HG03575 (cell line): ENCODE measurements at regions not wholly inside any gene's neighbourhood (a gene's known extent, or its start where the extent isn't known, plus 50 kb on each side); places are given as distances from the start of the nearest gene placed in this dataset.
"Not testable (repeated sequence)": the region's sequence is repeated elsewhere in the genome, so short reads cannot be mapped to it uniquely, and the experiment has no call there.

Experiments
- ATAC-seq: cut with Tn5 transposase; IDR thresholded peaks from one replicate; pipeline ENCODE4 v1.9.1; 2021; ENCODE audit not compliant: unreplicated experiment, insufficient number of reproducible peaks, low FRiP score; ENCODE audit errors: extremely low read depth

DNA sequence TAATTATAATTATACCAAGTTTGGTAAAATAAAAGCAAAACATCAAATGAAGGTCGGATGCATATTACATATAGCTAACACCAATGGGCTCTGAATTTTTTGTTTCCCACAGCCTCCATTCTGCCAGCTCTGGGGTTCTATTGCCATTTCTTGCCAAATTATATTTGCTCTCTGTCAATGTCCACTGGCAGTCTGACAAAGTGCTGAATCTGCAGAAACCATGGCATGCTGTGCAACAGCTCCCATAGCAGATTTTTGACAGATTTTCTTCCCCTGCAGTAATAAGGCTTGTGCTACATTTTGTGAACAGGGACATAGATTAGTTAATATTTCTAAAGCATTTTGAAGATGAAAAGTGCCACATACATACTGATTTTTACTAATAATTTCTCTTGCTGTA lies 1102.1 kb downstream of the DIAPH3 start:
- ATAC-seq = no peak

DNA sequence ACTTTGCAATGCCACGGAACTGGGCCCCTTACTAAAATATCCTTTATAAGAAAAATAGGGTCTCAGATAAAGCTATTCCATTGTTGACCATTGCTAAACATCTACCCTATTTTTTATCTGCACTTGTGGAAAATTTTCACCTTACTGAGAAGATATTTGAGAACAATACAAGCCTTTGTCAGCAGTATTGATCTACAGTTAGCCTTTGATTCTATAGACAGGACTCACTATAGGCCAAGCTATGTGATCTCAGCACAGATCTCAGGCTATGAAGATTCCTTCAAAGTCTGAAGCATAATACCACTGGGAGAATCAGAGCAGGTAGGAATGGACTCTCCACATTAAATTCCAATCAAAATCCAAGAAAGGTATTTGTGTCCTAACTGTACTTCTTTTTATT lies 1099.7 kb downstream of the DIAPH3 start:
- ATAC-seq = no peak

DNA sequence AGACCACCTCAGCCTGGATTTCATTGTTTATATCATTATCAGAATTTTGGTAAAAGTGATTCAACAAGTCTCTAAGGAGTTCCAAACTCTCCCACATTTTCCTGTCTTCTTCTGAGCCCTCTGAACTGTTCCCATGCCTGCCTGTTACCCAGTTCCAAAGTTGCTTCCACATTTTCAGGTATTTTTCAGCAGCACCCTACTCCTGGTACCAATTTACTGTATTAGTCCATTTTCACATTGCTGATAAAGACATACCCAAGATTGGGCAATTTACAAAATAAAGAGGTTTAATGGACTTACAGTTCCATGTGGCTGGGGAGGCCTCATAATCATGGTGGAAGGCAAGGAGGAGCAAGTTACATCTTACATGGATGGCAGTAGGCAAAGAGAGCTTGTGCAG lies 1087.3 kb downstream of the DIAPH3 start:
- ATAC-seq = not testable (repeated sequence)

DNA sequence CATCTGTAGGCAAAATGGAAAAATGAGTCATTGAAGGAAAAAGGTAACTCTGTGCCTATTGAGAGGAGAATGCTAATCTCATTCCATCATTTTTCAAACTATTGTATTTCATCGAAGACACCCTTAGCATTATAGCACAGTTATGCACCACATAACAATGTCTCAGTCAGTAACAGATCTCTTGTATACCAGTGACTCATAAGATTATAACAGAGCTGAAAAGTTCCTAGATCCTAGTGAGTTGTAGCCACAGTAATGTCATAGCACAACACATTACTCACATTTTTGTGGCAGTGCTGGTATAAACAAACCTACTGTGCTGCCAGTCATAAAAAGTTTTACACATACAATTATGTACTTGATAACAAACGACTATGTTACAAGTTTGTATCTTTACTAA lies 1077.6 kb downstream of the DIAPH3 start:
- no peak for ATAC-seq

DNA sequence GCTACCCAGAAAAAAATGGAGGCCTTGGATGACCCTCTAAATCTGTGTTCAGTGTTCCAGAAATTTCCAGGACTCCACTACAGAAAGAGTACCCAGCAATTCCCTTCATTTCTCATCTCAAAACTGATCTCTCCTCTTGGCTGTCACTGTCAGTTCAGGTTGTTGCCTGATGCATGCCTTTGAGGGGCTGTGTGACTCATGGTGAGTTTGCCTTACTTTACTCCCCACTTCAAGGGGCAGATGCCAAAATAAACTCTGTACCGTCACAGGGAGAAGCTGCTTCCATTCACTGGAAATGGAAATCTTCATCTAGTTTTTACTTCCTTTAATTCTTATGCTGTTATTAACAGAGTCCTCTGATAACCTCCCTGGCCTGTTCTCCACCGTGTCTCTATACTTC lies 1075.0 kb downstream of the DIAPH3 start:
- ATAC-seq = no peak

DNA sequence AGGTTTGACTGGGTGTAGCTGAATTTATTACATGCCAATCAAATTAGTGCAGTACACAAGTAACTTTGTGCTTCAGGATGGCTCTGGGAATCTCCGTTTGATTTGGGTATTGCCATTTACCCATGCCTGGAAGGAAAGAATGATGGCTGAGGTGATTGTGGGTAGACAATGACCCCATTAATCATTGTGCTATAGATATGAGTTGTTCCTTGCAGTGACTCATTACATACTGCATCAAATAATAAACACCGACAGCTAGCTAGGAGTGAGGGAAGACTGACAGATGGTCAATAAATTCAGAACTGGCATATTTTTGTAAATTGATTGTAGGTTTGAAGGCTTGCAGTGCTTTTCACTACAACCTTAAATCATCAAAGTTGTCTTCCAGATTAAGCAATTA lies 1069.5 kb downstream of the DIAPH3 start:
- ATAC-seq = no peak

DNA sequence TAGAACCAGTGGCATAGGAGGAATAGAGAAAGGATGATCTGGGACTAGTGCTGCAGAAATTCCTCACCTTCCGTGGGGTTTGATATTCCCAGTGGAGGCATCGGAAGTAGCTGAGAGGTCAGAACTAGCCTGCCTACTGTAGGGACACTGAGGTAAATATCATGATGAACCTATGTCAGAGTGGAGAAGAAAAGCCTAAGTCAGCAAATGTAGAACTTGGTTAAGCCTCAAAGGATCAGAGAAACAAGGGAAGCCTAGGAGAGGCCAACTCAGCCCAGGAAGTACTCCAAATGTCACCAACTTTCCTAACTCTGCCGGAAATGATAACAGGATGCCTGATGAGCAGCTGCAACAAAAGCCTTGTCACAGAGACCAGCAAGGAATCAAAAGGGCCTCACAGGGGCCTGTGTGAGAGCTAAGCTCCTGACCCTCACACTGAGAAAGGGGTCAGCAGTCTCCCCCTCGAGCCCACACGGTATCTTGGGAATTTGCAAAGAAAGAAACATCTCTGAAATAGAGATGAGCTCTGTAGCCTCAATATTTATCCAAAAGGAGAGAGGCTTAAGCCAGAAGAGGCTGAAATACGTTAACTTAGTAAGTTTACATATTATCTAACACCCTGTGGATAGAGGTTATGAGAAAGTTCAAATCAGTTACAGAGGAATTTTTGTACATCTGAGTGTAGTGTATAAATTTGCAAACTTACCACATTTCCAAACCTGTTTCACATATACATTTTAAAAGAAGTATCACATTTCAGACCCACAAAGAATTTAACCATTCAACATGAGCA lies 1064.3 kb downstream of the DIAPH3 start:
- no peak for ATAC-seq

DNA sequence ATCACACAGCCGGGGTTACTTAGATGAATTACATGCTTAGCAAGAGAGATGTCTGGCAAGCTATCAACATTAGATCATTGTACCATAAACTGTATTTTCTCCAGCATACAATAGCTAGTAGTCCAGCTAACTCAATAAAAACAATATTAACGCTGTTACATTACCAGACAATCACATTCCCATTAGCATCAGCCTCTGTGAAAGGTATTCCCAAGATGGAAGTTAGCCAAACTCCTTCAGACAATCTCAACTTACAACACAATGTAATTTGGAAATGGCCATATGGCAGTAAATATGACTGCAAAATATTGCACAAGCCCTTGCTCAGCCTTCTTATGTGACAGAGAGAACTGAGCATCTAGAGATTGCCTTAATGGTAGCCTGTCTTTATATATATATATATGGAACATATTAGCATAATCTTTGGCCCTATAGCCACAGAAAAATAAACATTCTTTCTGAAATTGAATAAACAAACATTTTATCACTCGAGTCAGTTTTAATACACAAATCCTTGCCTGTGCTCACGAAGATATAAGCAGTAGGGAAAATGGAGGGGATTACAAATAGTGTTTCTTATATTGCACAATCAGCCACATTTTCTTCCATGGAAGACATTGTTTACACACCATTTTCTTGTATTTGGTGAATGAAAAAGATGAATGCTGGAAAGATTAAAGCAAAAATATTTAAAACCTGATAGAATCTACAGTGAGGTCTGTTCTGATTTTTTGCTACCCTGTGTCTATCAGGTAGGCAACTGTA lies 1060.5 kb downstream of the DIAPH3 start:
- no peak for ATAC-seq

DNA sequence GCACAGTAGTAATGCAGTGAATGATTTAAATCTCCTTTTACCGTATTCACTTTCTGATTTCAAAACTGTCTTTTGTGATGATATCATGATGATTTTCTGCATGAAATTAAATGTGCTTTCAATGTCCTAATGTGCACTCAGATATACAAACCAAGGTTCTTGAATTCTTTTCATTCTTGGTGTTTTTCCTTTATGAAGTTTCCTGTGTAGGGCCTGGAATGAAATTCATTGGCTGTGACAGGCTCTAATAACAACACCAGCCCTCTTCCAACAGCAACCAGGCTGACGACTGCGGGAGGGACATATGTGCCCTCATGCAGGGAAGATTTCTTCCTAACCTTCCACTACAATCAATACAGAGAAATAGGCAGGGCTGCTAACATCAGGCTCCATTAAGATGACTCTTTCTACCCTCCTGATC lies 1052.0 kb downstream of the DIAPH3 start:
- ATAC-seq = no peak

DNA sequence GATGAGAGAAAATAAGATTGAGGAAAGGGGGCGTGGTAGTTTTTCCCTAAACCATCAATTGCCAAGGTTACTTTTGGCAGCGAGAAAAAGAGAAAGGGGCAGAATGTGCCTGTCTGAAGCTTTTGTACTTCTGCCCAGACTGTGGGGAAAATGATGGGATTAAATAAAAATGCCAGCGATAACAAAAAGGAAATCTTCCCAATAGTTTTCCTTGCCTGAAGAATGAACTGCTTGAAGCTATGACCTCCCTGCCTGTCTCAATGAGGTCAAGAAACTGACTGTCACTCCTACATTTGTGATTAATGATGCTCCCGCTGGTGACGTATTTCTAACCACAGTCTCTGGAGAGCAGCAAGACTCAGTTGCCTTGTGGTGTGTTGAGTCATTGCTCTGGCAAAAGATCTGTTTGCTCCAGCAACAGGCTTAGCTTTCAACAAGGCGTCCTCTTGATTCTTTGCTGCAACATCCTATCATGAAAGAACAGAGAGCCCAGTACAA lies 1051.5 kb downstream of the DIAPH3 start:
- no peak for ATAC-seq

DNA sequence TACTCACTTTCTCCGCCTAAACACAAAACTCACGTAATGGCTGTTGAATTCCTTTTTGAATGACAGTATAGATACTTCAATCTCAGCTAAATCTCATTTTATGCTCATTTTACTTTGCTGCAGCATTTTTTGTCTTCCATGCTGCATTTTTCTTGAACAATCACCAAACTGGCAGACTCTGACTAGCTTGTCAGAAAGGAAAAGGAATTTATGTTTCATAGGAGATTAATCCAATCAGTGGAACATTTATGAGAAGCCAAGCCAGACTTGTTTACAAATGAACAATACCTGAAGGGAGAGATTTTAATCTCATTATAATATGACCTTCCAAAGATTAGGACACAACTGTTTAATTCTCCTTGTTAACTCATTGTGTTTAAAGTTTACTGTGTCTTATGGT lies 1044.3 kb downstream of the DIAPH3 start:
- no peak for ATAC-seq

DNA sequence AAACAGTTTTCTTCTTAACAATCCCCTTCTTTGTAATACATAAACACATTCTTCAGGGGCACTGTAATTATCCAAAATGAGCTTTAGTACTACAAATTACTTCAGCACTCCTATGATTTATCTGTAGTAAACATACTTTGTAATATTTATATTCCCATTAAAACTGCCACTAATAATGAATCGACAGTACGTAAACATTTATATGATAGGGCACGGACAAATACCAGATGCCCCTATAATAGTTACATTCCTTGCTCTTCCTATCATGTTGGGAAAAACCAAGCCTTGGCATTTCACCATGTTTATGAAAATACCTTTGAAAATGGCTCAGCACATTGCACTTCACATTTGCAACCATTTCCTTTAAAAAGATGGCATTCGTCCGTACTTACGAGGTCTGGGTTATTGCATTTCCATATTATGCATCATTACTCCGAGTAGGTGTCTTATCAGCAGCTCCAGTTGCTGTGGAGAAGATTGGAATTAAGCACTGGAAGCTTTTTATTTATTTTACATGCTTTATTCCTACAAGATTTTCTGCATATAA lies 1043.4 kb downstream of the DIAPH3 start:
- ATAC-seq = no peak

DNA sequence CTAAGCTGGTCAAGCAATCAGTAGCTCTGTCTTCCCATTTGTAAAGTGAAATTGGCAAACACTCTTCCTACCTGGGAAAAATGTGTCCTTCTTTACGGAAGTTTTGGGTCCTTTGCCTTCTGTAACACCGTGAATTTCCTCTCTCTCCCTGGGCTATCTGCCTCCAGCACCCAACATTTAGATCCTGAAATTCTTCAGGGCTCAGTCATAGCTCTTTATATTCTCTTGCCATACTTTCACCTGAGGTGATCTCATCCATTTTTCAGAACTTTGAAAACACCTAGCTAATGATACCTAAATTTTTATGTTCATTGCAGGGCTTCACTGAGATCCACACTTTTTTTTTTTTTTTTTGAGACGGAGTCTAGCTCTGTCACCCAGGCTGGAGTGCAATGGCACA lies 1042.2 kb downstream of the DIAPH3 start:
- no peak for ATAC-seq

DNA sequence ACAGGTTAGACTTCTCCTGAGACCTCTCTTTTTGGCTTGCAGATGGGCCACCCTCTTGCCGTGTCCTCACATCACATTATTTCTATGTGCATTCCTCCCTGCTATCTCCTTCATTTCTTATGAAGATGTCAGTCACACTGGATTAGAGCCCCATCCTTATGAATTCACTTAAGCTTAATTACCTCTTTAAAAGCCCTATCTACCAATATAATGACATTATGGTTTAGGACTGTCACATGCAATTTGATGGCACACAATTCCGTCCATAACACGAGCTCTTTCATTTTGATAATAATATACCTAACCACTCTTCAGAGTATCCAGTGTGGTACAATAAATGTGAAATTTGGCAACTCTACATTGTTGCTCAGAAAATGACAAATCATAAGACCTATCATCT lies 1037.3 kb downstream of the DIAPH3 start:
- no peak for ATAC-seq

DNA sequence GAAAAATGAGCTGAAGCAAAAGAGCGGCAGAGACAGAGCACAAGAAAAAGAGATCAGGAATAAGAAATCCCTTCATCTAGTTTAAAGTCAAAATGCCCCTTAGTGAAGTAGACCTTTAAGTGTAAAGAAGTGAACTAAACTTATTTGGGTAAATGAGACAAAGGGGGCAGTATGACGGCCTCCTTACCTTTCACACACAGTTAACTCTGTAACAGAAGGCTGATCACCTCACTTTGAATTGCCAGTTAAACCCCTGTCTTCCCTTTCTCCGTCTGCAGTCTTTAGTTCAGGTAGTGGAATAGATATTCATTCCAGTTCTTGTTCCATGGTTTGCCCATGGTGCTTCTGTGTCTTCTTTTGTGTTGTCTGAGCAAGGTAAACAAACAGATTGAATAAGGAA lies 1029.8 kb downstream of the DIAPH3 start:
- ATAC-seq = no peak

DNA sequence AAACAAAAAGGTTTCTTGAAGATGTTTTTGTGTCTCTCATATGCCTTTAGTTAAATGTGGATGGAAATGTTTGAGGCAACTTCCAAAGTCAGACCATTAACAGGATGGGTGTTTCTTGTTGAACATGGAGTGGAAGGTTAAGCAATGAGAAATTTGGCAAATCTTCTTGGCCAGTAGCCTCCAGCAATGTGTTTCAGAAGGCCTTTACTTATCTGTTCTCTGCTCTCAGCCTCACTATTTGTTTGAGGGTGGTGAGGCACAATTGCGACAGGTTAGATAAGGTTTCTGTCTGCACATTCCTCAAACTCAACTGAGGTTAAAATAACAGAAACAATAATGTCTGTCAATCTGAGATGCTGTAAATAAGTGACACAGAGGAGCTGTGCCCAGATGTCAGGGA lies 1019.0 kb downstream of the DIAPH3 start:
- no peak for ATAC-seq

DNA sequence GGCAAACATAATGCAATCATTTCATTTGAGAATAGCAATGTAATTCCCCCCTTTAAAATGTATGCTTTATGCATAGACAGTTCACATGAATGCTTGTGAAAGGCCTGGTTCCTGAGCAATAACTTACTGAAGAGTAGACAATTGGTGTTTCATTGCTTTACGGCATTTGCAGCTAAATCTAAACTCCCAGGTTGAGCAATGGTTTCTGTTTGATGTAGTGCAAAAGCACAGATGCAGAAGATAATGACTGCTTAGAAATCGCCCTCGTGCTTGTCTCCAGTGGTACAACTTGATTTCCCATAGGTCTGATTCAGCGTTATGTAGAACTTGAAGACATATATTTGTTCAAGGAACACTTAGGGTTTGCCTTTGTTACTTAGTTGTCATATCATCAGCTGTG lies 1018.3 kb downstream of the DIAPH3 start:
- ATAC-seq = no peak

DNA sequence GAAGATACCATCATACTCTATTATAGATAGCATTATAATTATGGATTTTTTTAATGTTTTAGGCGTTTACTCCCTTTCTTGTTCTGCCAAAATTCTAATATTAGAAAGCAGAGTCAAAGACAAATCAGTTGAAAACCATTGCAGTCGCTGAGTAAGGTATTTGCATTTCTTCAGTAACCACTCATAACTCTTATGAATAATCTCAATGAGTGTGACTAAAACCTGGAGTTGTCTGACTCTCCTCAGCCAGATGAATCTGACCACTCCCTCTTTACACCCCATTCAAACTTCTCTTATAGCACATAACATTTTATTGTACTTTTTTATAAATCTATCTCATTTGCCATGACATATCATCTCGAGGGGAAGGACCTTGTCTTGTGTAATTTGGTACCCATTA lies 1006.5 kb downstream of the DIAPH3 start:
- no peak for ATAC-seq

DNA sequence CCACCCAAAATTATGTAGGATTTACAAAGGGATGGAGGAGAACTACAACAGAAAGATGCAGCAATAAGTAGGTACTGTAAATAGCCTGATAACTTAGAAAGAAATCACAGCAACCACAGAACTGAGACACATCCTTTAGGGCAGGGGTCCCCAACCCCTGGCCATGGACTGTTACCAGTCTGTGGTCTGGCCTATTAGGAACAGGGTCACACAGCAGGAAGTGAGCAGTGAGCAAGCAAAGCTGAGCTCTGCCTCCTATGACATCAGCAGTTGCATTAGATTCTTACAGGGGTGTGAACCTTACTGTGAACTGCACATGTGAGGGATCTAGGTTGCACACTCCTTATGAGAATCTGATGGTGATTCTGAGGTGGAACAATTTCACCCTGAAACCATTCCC lies 997.6 kb downstream of the DIAPH3 start:
- ATAC-seq = no peak

DNA sequence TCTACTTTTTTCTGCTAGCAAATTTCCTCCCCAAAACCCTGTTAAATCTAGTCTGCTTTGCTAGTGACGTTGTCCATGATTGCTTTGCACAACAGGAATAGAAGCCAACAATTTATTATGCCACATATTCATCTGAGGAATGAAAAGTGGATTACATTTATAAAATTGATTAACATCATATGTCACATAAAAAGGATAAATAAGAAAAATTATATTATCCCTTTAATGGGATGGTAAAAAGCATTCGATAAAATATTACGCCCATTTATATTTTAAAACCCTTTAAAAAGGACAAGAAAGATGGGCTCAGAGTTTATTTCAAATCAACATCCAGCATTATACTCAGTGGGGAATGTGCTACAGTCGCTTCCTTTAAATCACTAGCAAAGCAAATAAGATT lies 991.7 kb downstream of the DIAPH3 start:
- ATAC-seq = no peak
